GM19467 (cell line): ENCODE measurements at regions not wholly inside any gene's neighbourhood (a gene's known extent, or its start where the extent isn't known, plus 50 kb on each side); places are given as distances from the start of the nearest gene placed in this dataset.
"Not testable (repeated sequence)": the region's sequence is repeated elsewhere in the genome, so short reads cannot be mapped to it uniquely, and the experiment has no call there.

Experiments
- ATAC-seq: cut with Tn5 transposase; IDR thresholded peaks from one replicate; pipeline ENCODE4 v1.9.1; 2021; ENCODE audit warnings: mild to moderate bottlenecking, moderate library complexity; ENCODE audit not compliant: unreplicated experiment

DNA sequence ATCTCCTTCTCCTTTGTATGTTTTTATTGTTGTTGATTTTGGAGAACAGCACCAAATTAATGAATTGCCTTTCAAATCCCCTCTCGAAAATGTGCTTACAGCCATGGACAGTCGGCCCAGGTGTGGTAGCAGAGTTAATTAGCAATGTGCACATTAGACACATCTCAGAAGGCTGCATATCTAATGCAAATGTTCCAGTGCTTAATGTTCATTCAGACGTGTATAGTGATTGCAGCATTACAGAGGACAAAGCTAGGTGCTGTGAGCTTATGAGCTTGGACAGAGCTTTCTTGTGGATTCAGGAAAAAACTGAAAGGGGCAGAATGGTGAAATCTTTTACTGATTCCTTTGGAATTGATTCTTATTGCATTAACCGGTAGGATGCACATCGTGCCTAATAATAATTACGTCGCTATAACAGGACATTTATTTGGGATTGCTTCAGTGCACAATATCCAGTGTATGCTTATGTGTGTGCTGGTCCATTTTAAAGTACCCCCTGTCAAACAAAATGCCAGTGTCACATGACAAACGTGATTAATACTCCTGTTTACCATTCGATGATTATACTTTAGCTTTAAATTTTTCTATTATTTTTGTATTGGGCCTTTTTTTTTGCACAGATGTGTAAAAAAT, 552.9 kb upstream of the EPHA5 start:
- ATAC-seq = no peak

DNA sequence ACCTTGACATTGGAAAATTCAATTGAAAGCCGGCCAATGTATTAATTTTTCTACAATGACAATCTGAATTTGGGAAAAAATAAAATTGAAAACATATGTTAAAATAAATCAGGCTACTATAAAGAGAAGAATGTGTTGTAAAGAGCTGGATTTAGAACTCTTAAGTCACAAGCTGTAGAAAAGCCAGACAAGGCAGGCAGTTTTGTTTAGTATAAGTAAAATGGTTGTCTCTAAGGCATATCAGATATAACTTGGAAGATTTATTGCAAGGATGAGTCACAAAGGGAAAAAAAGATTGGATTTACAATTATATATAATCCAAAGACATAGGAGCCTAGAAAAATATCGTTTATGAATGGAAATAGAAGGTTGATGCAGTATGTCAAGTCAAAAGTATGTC, 549.1 kb upstream of the EPHA5 start:
- ATAC-seq = no peak

DNA sequence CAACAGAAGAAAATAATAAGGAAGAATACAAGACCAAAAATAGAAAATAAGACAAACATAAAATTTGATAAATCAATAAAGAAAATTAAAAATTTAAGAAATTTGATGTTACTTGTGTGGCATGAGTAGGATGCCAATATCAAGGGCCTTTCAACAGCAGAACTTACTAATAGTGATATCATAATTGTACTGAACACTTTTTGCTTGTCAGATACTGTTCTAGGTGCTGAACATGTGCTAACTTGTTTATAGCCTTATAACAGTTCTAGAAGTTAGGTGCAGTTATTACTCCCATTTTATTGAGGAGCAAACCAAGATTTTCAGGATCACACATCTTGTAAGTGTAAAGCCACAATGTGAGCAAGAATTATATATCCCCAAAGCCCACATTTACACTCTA, 546.0 kb upstream of the EPHA5 start:
- no peak for ATAC-seq

DNA sequence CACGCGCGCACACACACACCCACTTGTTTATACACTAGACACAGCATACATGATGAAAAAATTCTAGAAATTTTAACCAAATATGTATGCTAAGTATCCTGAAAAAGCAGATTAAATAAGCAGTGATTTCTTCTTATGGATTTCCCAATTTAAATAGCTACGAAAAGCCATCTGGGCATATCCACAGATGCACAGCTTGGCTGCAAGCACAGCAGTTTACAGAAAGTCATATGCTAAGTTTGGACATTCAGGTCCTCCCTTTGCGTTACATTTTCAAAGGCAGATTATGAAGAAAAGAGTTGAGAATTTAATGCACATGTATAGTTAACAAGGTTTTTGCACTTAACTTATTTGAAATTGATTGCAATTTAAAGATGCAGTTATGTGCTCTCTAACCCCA, 542.2 kb upstream of the EPHA5 start:
- no peak for ATAC-seq

DNA sequence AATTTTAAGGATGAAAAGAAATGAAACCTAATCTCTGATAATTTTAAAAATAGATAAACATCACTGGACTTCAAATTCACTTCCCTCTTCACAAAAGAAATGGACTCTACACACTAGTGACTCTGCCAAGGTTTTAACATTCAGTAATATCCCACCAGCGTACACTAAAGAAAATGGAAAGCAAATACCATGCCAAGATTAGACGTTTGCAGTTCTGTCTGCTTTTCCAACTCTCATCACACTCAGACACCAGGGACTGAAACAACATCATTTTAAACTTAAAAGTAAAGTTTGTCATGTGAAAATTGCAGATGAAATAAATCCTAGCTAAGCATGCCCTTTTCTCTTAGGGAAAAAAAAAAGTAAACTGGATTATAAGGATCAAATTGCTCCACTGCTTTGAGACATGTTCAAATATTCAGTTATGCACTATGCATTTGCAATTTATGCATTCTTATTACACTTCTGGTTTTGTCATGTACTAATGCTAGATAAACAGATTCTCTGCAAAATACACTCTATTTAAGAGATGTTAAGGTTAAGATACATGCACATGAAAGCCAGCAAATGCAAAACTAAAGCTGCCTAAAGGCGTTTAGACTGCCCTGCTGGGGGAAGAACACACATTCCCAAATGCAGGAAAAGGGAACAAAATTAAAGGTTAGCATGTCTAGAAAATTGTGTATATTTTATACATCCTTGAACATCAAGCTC, 534.4 kb upstream of the EPHA5 start:
- no peak for ATAC-seq

DNA sequence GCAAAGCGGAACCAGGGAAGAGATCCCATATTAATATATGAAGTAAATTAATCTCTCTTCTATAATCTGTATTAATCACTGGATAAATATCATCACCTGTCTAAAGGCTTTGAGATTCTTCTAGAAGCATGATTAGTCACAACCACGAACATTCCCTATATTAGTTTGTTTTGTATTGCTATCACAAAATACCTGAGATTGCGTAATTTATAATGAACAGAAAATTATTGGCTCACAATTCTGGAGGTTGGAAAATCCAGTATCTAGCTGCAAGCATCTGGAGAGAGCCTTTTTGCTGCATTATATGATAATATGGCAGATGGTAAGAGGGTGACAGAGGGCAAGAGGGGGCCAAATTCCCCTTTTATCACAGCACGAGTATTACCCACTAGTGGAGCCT, 532.6 kb upstream of the EPHA5 start:
- no peak for ATAC-seq

DNA sequence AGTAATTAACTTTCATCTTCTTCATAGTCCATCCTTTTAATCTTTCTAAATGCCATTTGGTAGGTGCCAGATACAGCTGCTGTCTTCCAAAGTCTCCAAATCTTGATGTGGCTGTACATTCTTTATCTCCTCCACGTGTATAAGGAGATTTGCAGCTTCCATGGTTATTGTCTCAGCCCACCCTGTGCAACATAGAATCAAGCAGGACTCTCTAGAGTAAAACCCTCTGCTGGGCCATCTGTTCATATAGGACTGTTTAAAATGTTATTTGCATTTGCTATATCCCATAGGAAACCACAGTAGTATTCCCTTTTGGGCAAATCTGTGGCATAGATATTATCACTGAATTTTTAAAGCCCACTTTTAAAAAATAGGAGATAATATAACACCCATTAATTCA, 527.2 kb upstream of the EPHA5 start:
- ATAC-seq = no peak

DNA sequence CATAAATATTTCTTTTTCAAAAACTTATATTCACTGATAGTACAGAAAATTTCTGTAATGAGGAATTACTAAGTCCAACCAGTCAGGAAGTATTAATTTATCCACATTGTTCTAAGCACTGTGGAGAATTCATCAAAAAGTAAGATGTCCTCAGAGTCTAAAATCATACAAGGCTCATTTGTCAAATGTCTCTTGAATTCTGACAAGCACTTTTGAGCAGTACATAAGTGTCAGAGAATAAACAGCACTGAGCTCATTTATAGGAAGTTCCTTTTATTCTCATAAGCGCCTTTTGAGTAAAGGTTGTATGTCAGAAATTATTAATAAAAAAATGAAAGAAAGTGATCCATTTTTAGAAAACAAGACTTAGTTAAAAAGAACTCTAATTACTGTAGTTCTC, 523.2 kb upstream of the EPHA5 start:
- ATAC-seq = no peak

DNA sequence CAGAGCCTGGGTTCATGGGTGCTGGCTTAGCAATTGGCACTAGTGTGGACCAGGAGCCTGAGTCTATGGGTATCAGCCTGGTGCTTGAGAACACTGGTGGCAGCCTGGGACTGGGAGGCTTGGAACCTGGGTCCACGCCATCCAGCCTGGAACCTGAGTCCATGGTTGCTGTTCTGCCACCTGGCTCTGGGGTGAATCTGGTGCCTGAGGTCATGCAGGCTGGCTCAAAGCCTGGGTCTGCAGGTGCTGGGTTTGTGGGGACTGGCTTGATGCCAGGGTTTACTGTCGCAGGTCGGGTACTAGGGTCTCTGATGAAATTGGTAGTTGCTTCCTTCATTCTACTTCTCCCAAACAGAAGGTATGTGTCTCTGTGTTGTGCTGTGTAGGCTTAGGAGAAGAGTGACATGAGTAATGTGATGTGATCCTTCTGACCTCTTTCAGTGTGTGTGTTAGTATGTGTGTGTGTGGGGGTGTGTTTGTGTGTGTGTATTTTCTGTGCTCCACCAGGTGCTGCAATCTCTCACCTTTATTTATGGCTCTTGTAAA, 517.0 kb upstream of the EPHA5 start:
- no peak for ATAC-seq

DNA sequence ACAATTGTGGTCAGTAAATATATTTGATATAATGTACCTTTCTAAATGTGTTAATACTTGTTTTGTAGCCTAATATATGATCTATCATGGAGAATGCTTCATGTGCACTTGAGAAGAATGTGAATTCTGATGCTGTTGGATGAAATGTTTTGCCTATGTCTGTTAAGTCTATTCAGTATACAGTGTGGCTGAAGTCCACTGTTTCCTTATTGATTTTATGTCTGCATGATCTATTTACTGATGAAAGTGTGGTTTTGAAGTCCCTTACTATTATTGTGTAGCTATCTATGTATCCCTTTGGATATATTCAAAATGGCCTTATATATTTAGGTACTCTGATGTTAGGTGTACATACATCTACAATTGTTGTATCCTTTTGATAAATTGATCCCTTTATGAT, 515.8 kb upstream of the EPHA5 start:
- no peak for ATAC-seq

DNA sequence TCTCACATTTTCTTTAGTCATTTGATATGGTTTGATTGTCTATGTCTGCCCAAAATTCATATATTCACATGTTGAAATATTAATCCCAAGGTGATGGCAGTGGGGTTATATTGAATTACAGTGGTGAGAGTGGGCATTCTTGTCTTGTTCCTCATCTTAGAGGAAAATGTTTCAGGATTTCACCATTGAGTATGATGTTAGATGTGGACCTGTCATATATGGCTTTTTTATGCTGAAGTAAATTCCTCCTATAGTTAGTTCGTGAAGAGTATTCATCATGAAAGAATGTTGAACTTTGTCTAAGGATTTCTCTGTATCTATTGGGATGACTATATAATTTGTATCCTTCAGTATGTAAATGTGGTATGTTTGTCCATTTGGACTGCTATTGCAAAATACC, 512.3 kb upstream of the EPHA5 start:
- no peak for ATAC-seq

DNA sequence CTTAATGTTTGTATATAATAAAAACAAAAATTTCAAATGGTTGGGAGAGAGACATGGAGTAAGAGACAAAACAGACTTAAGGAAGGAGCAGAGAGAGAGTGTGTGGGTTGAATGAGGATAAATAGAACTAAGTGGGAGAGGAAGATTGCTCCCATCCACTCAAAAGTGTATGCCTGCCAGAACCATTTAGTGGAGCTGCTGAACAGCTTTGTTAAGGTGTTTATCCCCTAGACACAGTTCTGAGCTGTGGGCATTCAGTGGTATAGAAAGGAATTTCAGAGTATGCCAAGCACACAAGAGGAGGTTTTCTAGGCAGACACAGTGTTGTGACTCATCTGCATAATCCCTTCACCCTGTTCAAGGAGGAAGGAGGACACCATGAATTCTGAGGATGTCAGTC, 508.6 kb upstream of the EPHA5 start:
- no peak for ATAC-seq

DNA sequence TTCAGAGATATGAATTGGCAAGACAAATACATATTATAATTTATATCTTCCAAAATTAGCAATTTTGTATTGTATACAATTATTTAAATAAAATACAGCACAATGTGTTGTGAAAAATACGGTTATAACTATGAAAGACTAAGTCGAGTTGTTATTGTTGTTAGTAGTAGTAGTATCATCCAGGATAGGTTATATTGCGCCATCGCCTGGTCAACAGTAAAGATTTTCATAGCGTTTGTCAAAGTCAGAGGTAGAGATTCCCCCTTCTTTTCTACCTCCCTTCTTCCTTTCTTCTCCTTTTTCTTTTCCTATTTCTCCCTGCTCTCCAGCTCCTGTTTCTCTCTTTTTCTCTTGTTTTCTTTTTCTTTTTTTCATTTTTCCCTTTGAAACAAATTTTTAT, 499.1 kb upstream of the EPHA5 start:
- no peak for ATAC-seq

DNA sequence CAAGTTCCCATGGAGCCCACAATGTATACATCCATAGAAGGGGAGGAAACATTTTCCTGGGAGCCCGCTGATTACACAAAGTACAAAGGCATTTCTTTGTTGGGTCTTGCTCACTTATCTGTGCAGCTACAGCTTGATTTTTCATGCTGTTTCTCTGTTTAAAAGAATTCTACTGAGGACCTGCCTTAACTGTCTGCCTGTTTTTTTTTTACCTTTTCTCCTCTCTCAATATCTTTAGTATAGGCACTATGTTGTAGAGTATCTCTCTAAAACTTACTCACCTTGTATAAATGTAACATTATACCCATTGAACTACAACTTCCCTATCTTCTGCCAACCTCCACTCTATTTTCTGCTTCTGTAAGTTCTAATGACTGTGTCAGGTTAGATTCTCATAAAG, 494.6 kb upstream of the EPHA5 start:
- ATAC-seq = no peak

DNA sequence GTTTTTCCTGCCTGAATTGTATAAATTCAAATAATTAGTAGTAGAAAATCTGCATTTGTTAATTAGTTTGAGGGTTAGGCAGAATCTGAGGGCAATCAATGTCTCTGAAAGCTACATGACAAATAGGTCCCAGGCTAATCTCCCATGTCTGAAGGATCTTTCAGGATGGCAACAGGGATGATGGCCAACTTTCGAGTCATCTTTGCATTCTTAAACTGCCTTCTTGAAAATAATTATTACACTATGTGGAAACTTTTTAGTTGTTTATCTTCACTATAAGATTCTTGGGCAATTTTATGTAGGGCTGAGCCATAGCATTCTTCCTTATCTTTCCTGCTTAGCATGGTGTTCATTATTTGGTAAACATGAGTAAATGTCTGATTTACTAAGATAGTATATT, 490.3 kb upstream of the EPHA5 start:
- ATAC-seq = no peak

DNA sequence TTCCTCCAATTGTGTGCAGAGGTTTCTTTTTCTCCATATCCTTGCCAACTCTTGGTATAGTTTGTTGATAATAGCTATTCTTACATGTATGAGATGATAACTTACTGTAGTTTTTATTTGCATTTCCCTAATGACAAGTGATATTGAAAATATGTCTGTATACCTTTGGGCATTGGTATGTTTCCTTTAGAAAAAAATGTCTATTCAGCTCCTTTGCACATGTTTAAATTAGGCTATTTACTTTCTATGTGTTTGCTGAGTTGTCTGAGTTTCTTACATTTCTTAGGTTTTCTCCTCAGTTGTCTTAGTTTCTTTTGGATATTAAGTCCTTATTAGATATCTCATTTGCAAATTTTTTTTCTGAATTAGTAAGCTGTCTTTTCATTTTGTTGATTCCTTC, 487.3 kb upstream of the EPHA5 start:
- ATAC-seq = no peak

DNA sequence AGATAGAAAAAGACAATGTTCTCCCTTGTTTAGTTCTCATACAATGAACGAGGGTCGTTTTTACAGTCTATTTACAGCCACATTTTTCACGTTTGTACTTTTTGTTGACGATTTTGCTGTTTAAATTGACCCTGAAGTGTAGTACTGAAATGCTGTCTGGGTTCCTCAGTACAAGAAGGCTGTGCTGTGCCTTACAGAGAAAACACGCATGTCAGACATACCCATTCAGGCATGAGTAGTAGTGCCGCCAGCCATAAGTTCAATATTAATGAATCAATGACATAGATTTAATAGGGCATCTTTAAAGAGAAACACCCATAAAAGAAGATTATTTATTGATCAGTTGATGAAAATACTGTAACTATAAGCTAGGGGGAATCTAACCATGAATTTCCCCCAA, 459.8 kb upstream of the EPHA5 start:
- no peak for ATAC-seq

DNA sequence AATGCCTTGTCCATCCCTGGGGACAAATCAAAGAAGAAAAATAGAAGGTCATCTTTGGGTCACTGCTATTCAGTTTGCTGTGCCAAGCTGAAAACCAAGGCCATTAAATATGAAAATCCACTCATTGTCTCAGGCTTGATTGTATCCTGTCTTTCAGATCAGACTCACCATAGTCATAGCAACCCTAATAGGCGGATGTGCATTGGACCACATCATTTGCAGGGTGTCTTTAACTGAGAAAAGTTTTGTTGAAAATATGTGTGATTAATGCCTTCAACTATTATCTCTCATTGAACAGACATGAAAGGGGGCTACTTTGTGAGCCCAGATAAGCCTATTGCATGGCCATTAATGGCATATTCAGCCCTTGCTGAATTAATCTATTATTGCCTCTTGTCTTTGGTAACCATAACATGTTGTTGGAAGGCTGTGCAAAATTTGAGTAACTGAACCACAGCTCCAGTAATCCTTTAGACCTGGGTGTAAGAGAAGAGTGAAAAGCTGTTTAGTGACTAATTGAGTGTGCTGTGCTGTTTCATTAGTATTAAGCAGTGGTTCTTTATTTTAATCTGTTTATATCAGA, 453.6 kb upstream of the EPHA5 start:
- ATAC-seq = no peak

DNA sequence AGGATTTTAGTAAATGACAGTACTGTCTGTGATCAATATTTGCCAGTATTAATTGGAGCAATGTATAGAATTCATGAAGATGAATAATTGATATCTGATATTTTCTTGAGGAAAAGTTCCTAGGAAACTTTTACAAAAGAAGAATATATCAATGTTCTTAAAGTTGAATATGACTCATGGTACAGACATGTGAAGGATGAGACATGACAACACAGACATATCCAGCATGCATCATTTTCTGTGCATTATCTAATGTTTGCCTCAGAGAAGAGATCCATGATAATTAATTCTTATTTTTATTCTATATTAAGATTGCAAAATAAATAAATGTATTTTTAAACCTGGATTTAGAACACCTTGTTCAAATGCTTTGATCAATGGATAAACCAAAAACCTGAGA, 452.9 kb upstream of the EPHA5 start:
- no peak for ATAC-seq

DNA sequence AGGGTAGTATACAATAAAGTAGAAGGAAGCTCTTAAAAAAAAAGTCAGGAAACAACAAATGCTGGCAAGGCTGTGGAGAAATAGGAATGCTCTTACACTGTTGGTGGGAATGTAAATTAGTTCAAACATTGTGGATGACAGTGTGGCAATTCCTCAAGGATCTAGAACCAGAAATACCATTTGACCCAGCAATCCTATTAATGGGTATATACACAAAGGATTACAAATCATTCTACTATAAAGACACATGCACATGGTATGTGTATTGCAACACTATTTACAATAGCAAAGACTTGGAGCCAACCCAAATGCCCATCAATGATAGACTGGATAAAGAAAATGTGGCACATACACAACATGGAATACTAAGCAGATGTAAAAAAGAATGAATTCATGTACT, 444.9 kb upstream of the EPHA5 start:
- ATAC-seq = not testable (repeated sequence)

DNA sequence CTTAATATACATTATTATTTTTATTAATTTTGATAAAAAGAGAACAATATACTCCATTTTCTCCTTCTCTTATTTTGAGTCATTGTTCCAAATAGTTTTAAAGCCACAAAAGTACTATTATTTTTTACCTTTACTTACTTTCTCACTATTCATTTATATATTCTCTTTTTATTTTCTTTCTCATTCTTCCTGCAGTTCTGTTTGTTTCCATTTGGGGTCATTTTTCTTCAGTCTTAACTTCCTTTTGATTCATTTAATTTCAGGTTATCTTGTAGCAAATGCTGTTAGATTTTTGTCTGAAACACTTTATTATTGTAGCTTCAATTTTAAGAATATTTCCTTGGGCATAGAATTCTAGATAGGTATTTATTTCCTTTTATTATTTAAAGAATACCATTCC, 438.6 kb upstream of the EPHA5 start:
- no peak for ATAC-seq

DNA sequence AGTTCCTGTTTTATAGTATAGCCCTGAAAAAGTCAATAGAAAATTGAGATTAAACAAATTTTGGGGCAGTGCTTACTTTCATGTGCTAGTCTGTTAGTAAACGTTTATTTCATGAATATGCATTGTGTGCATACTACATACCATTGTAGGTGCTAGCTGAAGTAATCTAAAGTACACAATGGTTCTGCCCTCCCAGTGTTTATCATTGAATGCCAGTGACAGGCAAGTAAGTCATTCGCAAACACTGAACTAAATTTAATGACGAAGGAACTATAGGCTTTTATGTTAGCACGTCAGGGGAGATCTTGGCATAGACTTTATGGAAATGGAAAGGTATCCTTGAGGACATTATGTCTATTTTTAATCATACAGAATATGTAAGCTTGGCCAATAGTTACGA, 426.9 kb upstream of the EPHA5 start:
- no peak for ATAC-seq
